Endothelial cell of umbilical vein (primary cell): ENCODE measurements at regions not wholly inside any gene's neighbourhood (a gene's known extent, or its start where the extent isn't known, plus 50 kb on each side); places are given as distances from the start of the nearest gene placed in this dataset.

Experiments used
- BruUV-seq: library from RNA; stranded (reverse); fragments of 400-500 nt; replicated peaks from 2 replicates; lab custom pipeline; 2021; lab: Mats Ljungman, UMichigan
- CTCF ChIA-PET: fragments of 300-600, 350-600 bp; sonication (Branson Sonifier 250); formaldehyde crosslinking; loops from one replicate; lab custom pipeline; 2021; ENCODE audit warnings: antibody characterized with exemption, inconsistent platforms; lab: Charles Lee
- POLR2A ChIA-PET: fragments of 300-600, 350-600 bp; sonication (Branson Sonifier 250); formaldehyde crosslinking; loops from one replicate; lab custom pipeline; 2021; ENCODE audit warnings: antibody characterized with exemption, inconsistent platforms; lab: Charles Lee
- DNase-seq: peaks from one replicate; pipeline ENCODE4 v3.0.0-alpha.2; 2011; ENCODE audit warnings: low read depth, low spot score
- FAIRE-seq: peaks from 2 replicates; lab custom pipeline; 2011; peaks lifted over from hg19 to GRCh38; lab: Jason Lieb, UNC
- H2AFZ ChIP-seq: 2 replicates; pipeline ENCODE4 v1.6.0; 2012; ENCODE audit warnings: low read depth, low read length, control low read depth, inconsistent platforms
- H3K27ac ChIP-seq: 2 replicates; pipeline ENCODE4 v1.5.1; 2011; ENCODE audit warnings: low read depth, mild to moderate bottlenecking, control low read depth, low read length, moderate library complexity; ENCODE audit not compliant: insufficient read depth
- H3K27me3 ChIP-seq, 2 experiments: 2 replicates each; pipeline versions ENCODE4 v1.6.0 to v1.6.1; 2011; ENCODE audit warnings: low read length in 2 of 2, mixed read lengths in 1 of 2; ENCODE audit not compliant: control insufficient read depth in 2 of 2, insufficient read depth in 2 of 2
- H3K36me3 ChIP-seq, 2 experiments: 2 replicates in 1 of 2; 3 replicates in 1 of 2; pipeline ENCODE4 v1.5.1; 2011; ENCODE audit warnings: low read length in 2 of 2, mild to moderate bottlenecking in 1 of 2, moderate library complexity in 1 of 2; ENCODE audit not compliant: control insufficient read depth in 2 of 2, insufficient read depth in 2 of 2; ENCODE audit errors: extremely low read depth in 1 of 2
- H3K4me1 ChIP-seq: 3 replicates; pipeline ENCODE4 v1.5.1; 2011; ENCODE audit warnings: mild to moderate bottlenecking, low read length; ENCODE audit not compliant: control insufficient read depth, insufficient read depth; ENCODE audit errors: extremely low read depth
- H3K4me2 ChIP-seq: 2 replicates; pipeline ENCODE4 v1.6.1; 2011; ENCODE audit warnings: low read length, control low read depth, mixed read lengths; ENCODE audit not compliant: insufficient read depth
- H3K4me3 ChIP-seq, 3 experiments: fragments of 200-600 bp in 1 of 3; sonication (generic), shearing (Covaris generic) in 1 of 3; replicated peaks in 1 of 3; 2 replicates each; pipeline ENCODE4 v1.5.1; 2011 to 2016; ENCODE audit warnings: control low read depth in 3 of 3, low read length in 3 of 3, mild to moderate bottlenecking in 2 of 3, inconsistent platforms in 1 of 3, low read depth in 1 of 3, moderate library complexity in 1 of 3; ENCODE audit not compliant: insufficient read depth in 1 of 3
- H3K79me2 ChIP-seq: 2 replicates; pipeline ENCODE4 v1.6.0; 2012; ENCODE audit warnings: low read length, inconsistent platforms; ENCODE audit not compliant: control insufficient read depth, insufficient read depth
- H3K9ac ChIP-seq: replicated peaks from 2 replicates; pipeline ENCODE3; 2011; ENCODE audit warnings: low read length, control low read depth; ENCODE audit not compliant: insufficient read depth; ENCODE audit errors: extremely low read depth
- H3K9me1 ChIP-seq: replicated peaks from 3 replicates; pipeline ENCODE4 v1.6.0; 2011; ENCODE audit warnings: mild to moderate bottlenecking, low read length; ENCODE audit not compliant: control insufficient read depth, insufficient read depth; ENCODE audit errors: extremely low read depth
- H3K9me3 ChIP-seq: replicated peaks from 2 replicates; pipeline ENCODE4 v1.5.1; 2012; ENCODE audit warnings: low read length, inconsistent platforms; ENCODE audit not compliant: control insufficient read depth, insufficient read depth
- H4K20me1 ChIP-seq: replicated peaks from 2 replicates; pipeline ENCODE3; 2011; ENCODE audit warnings: mild to moderate bottlenecking, low read length; ENCODE audit not compliant: control insufficient read depth, insufficient read depth; ENCODE audit errors: extremely low read depth
- EZH2 ChIP-seq: IDR thresholded peaks from 2 replicates; pipeline ENCODE4 v1.6.1; 2012; ENCODE audit warnings: borderline replicate concordance, low read depth, mild to moderate bottlenecking, moderate library complexity, low read length, inconsistent platforms; ENCODE audit not compliant: severe bottlenecking
- FOS ChIP-seq: IDR thresholded peaks from 2 replicates; pipeline ENCODE4 v1.6.1; 2011; ENCODE audit warnings: mild to moderate bottlenecking, low read length, moderate library complexity, borderline replicate concordance; ENCODE audit not compliant: insufficient read depth
- GATA2 ChIP-seq: IDR thresholded peaks from 2 replicates; pipeline ENCODE4 v1.7.0; 2011; ENCODE audit warnings: low read depth, mild to moderate bottlenecking, moderate library complexity, mixed read lengths, low read length; ENCODE audit not compliant: insufficient read length, insufficient read depth
- JUN ChIP-seq: IDR thresholded peaks from 2 replicates; pipeline ENCODE4 v1.6.1; 2011; ENCODE audit warnings: borderline replicate concordance, low read depth; ENCODE audit not compliant: insufficient read length, insufficient read depth
- MYC ChIP-seq: IDR thresholded peaks from one replicate; pipeline ENCODE4 v1.6.1; 2011; ENCODE audit warnings: mild to moderate bottlenecking, low read depth, low read length
- POLR2A ChIP-seq: IDR thresholded peaks from 2 replicates; pipeline ENCODE4 v1.6.1; 2012; ENCODE audit warnings: low read depth, mild to moderate bottlenecking, control low read depth, low read length
- POLR2AphosphoS5 ChIP-seq: IDR thresholded peaks from 2 replicates; pipeline ENCODE4 v1.6.1; 2012; ENCODE audit warnings: low read depth, mild to moderate bottlenecking, control low read depth, low read length, moderate library complexity; ENCODE audit not compliant: insufficient read depth
- dilution Hi-C: fragments of 300-500 bp; cut with MboI; formaldehyde crosslinking; loops from one replicate; pipeline ENCODE4 v1.15.0; 2019; ENCODE audit warnings: low sequenced_read_pairs; ENCODE audit not compliant: extremely low pct_ligation_motif_present
- intact Hi-C: fragments of 100-400 bp; cut with micrococcal nuclease; formaldehyde crosslinking; loops from one replicate; pipeline ENCODE4 v1.10.0; 2022
- TF ChIP-seq, protein P1 (sequence below): IDR thresholded peaks from 2 replicates; pipeline ENCODE4 v1.6.1; 2011; ENCODE audit not compliant: insufficient read depth, insufficient read length
- TF ChIP-seq, protein P2 (sequence below), 2 donors: IDR thresholded peaks; 1 replicate in 1 of 2; 2 replicates in 1 of 2; pipeline ENCODE4 v1.5.1; 2011; ENCODE audit warnings: low read length in 2 of 2, mild to moderate bottlenecking in 2 of 2, moderate library complexity in 2 of 2, control low read depth in 1 of 2, inconsistent platforms in 1 of 2, low read depth in 1 of 2; ENCODE audit not compliant: insufficient read depth in 1 of 2; ENCODE audit errors: extremely low read depth in 1 of 2

DNA sequence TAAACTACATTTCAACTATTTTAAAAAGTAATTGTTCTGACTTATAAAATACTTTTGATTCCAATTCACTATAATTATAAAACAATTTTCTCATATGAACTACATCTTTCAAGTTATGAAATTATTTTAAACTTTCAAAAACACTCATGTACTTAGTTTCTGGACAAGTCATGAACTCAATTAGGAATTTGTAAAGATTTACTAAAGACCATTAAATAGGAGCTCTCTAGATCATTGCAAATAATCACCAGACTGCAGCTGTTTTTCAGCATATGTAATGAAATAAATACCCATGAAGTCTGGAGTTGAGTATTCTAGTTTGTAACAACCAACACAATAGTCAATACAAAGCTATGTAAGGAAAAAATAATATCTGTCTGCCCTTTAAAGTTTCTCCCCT is 605.1 kb upstream of the MIR17HG start:
- Histone ChIP-seq H3K9me3 (peaks cover 1% of the 10 kb centered on the region), H2AFZ (no peak overlapping the region), H3K4me1 (no peaks in the 10 kb centered on the region), H3K4me3 (no peak overlapping the region), H3K9me1 (no peaks in the 10 kb centered on the region), H3K36me3 (no peaks in the 10 kb centered on the region), H4K20me1 (no peaks in the 10 kb centered on the region), H3K27ac (no peak overlapping the region), H3K27me3 (no peaks in the 10 kb centered on the region), H3K79me2 (no peaks in the 10 kb centered on the region), H3K9ac (no peak overlapping the region), H3K4me2 (no peak overlapping the region)
- dilution Hi-C loops, result no loop called here
- ChIA-PET POLR2A (no interaction called here), CTCF (no interaction called here)
- no TSS peak for BruUV-seq
- no peak for DNase-seq
- TF ChIP-seq, protein P1, sequence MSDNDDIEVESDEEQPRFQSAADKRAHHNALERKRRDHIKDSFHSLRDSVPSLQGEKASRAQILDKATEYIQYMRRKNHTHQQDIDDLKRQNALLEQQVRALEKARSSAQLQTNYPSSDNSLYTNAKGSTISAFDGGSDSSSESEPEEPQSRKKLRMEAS, result no peak
- TF ChIP-seq GATA2, result no peak
- TF ChIP-seq POLR2A, result no peak
- TF ChIP-seq EZH2, result no peak
- TF ChIP-seq, protein P2, sequence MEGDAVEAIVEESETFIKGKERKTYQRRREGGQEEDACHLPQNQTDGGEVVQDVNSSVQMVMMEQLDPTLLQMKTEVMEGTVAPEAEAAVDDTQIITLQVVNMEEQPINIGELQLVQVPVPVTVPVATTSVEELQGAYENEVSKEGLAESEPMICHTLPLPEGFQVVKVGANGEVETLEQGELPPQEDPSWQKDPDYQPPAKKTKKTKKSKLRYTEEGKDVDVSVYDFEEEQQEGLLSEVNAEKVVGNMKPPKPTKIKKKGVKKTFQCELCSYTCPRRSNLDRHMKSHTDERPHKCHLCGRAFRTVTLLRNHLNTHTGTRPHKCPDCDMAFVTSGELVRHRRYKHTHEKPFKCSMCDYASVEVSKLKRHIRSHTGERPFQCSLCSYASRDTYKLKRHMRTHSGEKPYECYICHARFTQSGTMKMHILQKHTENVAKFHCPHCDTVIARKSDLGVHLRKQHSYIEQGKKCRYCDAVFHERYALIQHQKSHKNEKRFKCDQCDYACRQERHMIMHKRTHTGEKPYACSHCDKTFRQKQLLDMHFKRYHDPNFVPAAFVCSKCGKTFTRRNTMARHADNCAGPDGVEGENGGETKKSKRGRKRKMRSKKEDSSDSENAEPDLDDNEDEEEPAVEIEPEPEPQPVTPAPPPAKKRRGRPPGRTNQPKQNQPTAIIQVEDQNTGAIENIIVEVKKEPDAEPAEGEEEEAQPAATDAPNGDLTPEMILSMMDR (IDR thresholded peaks at IDR 0.05; ENCODE audit: extremely low read depth in 1 of 2, insufficient read depth in 1 of 2, low read depth in 1 of 2, low read length in 2 of 2), result no peak
- no peak for TF ChIP-seq FOS
- no peak for TF ChIP-seq POLR2AphosphoS5
- no peak for TF ChIP-seq JUN
- no peak for TF ChIP-seq MYC
- intact Hi-C loops, result no loop called here
- FAIRE-seq, result no peak
